Frontal cortex (tissue), 3 donors: ENCODE measurements at regions not wholly inside any gene's neighbourhood (a gene's known extent, or its start where the extent isn't known, plus 50 kb on each side); places are given as distances from the start of the nearest gene placed in this dataset.

ENCODE experiments used
- DNase-seq, 2 donors: peaks; one replicate each; pipeline ENCODE4 v3.0.0; 2012; ENCODE audit warnings: low spot score in 2 of 2
- FAIRE-seq: peaks from 2 replicates; lab custom pipeline; 2012; peaks lifted over from hg19 to GRCh38; lab: Jason Lieb, UNC
- donor health status: control.
- donor health status: control.
- donor health status: control.

- no peak for FAIRE-seq
- no peak for DNase-seq
Measured at GRCh38 chr4:125961626-125962025, 646.9 kb downstream of the FAT4 start.

GRCh38 chr4:125975861-125976397 lies 661.2 kb downstream of the FAT4 start:
- FAIRE-seq: no peak
- DNase-seq: no peak

- no peak for FAIRE-seq
- no peak for DNase-seq
Measured at GRCh38 chr4:125979950-125980349, 665.2 kb downstream of the FAT4 start.

DNA sequence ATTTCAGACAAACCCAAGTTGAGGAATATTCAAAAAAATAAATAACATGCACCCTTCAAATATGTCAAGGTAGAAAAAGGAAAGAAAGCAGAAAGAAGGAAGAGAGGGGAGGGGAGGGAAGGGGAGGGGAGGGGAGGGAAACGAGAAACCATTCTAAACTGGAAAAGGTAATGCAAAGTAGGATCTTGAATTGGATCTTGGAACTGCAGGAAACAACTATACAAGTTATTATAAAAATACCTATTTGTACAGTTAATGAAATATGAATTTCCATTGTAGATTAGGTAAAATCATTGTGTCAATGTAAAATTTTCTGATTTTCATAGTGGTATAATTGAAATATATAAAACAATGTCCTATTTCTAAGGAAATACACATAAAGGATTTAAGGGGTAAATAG lies 668.4 kb downstream of the FAT4 start:
- no peak for DNase-seq
- no peak for FAIRE-seq

- DNase-seq (no peak), FAIRE-seq (no peak)
Measured at GRCh38 chr4:125985856-125986255, 671.1 kb downstream of the FAT4 start.

- DNase-seq: no peak
- FAIRE-seq: no peak
Measured at GRCh38 chr4:125986307-125986706, 671.6 kb downstream of the FAT4 start.

GRCh38 chr4:125988464-125988863 lies 673.7 kb downstream of the FAT4 start:
- no peak for DNase-seq
- FAIRE-seq: no peak

- no peak for DNase-seq
Measured at GRCh38 chr4:125991398-125991797, 676.6 kb downstream of the FAT4 start.

GRCh38 chr4:125992891-125993290 lies 678.1 kb downstream of the FAT4 start:
- DNase-seq: no peak

More at GRCh38 chr4:125991398-125991797, 676.6 kb downstream of the FAT4 start:
- no peak for FAIRE-seq

DNA sequence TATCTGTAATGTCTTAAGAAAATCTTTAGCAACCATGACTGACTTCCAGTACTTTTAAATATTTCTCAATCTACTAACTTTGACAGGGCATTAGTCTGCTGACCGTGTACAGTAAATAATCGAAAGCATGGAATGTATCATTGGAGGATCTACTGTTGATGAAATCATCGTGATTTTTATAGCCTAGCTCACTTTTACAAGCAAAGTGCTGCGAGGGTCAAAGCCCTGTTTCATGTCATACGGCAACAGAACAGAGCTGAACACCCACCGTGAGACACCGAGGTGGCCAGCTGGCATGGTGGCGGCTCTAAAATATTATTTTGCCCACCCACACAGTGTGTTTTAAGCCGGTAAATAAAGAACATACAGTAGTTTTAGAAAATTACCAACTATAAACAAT lies 679.3 kb downstream of the FAT4 start:
- FAIRE-seq (no peak), DNase-seq (no peak)

More at GRCh38 chr4:125992891-125993290, 678.1 kb downstream of the FAT4 start:
- FAIRE-seq: no peak

DNA sequence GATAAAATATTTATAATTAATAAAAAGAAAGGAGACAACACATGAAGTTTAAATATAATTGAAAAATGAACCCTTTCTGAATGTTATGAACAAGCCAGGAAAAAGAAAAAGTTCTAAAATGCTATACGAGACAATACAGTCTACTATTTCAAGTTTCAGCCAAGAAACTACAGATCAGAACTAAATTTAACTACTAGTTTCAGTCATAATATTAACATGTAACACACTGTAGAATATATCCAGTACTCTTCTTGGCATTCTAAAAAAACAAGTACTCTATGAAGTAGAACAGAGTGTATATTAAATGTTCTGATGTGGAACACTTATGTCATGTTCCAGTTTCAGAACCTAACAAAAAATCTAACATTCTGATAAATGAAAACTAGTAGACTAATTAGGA lies 679.7 kb downstream of the FAT4 start:
- no peak for DNase-seq

GRCh38 chr4:126004941-126005340 lies 690.2 kb downstream of the FAT4 start:
- DNase-seq: no peak
- FAIRE-seq: no peak

More for the DNA sequence above, 679.7 kb downstream of the FAT4 start:
- no peak for FAIRE-seq

DNA sequence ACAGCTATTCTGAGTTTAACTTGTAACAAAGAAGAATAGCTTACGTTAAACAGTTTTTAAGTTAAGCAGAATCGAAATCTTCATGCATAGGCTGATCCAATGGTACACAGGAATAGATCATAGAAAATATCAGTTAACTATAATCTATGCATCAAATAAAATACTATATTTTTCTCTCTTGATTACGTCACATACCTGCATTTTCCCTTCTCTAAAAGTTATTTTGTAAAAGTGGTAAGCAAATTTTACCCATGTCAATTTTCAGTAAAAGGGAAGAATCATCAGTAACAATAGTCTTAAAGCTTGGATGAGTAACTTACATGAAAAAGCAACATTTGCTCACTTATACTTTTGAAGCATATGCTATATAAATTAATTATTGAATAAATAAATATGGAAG lies 692.4 kb downstream of the FAT4 start:
- FAIRE-seq (no peak), DNase-seq (no peak)

GRCh38 chr4:126012691-126013290 lies 698.0 kb downstream of the FAT4 start:
- FAIRE-seq: no peak
- no peak for DNase-seq

GRCh38 chr4:126018274-126018673 lies 703.5 kb downstream of the FAT4 start:
- FAIRE-seq: no peak

DNA sequence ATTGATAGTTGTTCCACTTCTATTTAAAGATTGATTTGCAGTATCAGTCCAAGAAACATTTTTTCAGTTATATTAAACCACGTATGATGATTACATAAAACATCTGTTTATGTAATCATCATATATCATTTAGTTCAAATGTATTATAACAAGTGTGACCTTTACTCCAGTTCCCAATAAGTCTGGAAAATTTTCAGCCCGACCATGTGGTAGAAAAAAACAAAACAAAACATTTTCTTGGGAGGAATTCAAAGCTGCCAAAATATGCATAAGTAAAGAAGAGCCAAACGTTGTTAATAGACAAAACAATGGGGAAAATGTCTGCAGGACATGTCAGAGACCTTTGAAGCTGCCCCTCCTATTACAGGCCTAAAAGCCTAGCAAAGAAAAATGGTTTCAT lies 709.1 kb downstream of the FAT4 start:
- DNase-seq: no peak
- FAIRE-seq: no peak

More at GRCh38 chr4:126018274-126018673, 703.5 kb downstream of the FAT4 start:
- no peak for DNase-seq

DNA sequence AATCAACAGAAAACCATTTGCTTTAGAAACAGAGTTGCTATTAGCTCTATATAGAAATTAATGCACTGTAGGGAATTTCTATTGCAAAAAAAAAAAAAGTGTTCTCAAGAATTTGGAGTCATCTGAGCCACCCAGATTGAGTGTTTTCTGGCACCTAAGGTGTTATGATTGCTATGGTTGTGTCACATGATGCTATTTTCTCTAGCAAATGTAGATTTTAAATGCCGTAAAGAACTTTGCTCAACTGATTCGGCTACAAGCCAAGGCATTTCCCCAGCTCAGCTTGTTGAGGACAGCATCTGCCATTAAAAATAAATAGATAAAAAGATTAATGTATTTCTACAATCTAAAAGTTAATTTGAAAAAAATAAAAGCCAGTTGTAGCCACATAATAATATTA lies 712.8 kb downstream of the FAT4 start:
- FAIRE-seq: no peak
- DNase-seq: no peak

DNA sequence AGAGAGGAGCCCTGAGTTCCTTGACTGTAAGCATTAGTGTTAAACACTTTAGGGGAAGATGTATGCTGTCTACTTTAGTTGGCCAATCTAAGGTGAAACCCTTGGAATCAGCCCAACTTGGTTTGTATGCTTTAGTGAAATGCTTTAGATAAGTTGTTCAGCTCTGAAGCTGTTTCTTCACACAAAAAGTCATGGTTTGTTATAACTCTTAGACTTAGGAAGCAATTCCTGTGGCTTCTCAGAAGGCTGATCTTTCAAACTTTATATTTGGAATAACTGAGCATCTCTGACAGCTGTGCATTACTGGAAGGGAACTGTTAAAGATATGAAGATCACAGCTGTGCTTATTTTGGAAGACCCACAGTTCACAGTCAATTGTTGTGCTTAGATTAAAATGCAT lies 714.1 kb downstream of the FAT4 start:
- no peak for FAIRE-seq
- DNase-seq: no peak

GRCh38 chr4:126037231-126037630 lies 722.5 kb downstream of the FAT4 start:
- DNase-seq (no peak), FAIRE-seq (no peak)

- no peak for FAIRE-seq
- DNase-seq: no peak
Measured at GRCh38 chr4:126038502-126039144, 723.9 kb downstream of the FAT4 start.

GRCh38 chr4:126046081-126046614 lies 731.4 kb downstream of the FAT4 start:
- no peak for FAIRE-seq
- DNase-seq: no peak
